ENCODE measurements at regions not wholly inside any gene's neighbourhood (a gene's known extent, or its start where the extent isn't known, plus 50 kb on each side); places are given as distances from the start of the nearest gene placed in this dataset.
"Not testable (repeated sequence)": the region's sequence is repeated elsewhere in the genome, so short reads cannot be mapped to it uniquely, and the experiment has no call there.

- ATAC-seq (replicated peaks in 1 of 2) (no peak), DNase-seq (peak; percentile 3 to 13)
- no peak overlapping the region for H3K4me3 Mint-ChIP-seq
These were observed 1395.8 kb downstream of the SLITRK5 start for GRCh38 chr13:89066868-89067466.

GRCh38 chr13:89072979-89073378 lies 1401.8 kb downstream of the SLITRK5 start:
- Mint-ChIP-seq H3K27me3 (ENCODE audit: low read depth) (no peaks in the 10 kb centered on the region), H3K4me1 (ENCODE audit: low read depth) (no peaks in the 10 kb centered on the region), H3K4me3 (no peak overlapping the region), H3K9me3 (peaks cover 3 to 4% of the 10 kb centered on the region in 2 donors), H3K36me3 (ENCODE audit: insufficient read depth in 2 of 2) (no peaks in the 10 kb centered on the region), H3K27ac (no peak overlapping the region)
- no peak for ATAC-seq (replicated peaks in 1 of 2)
- no peak for DNase-seq

More at GRCh38 chr13:89066868-89067466, 1395.8 kb downstream of the SLITRK5 start:
- H3K36me3 Mint-ChIP-seq (ENCODE audit: insufficient read depth in 2 of 2): no peaks in the 10 kb centered on the region
- H3K27ac Mint-ChIP-seq: no peak overlapping the region
- no peaks in the 10 kb centered on the region for H3K4me1 Mint-ChIP-seq (ENCODE audit: low read depth)
- H3K9me3 Mint-ChIP-seq: peaks cover 0 to 3% of the 10 kb centered on the region in 2 donors
- no peaks in the 10 kb centered on the region for H3K27me3 Mint-ChIP-seq (ENCODE audit: low read depth)

GRCh38 chr13:89076622-89077021 lies 1405.5 kb downstream of the SLITRK5 start:
- ATAC-seq (replicated peaks in 1 of 2) (no peak), DNase-seq (no peak)
- no peak overlapping the region for H3K27ac Mint-ChIP-seq
- H3K27me3 Mint-ChIP-seq (ENCODE audit: low read depth): no peaks in the 10 kb centered on the region
- no peak overlapping the region for H3K4me3 Mint-ChIP-seq
- H3K4me1 Mint-ChIP-seq (ENCODE audit: low read depth): no peaks in the 10 kb centered on the region
- H3K36me3 Mint-ChIP-seq (ENCODE audit: insufficient read depth in 2 of 2): no peaks in the 10 kb centered on the region
- peaks cover 4 to 6% of the 10 kb centered on the region in 2 donors for H3K9me3 Mint-ChIP-seq

- Mint-ChIP-seq H3K9me3 (peaks cover 5 to 16% of the 10 kb centered on the region in 2 donors), H3K27ac (no peak overlapping the region), H3K27me3 (ENCODE audit: low read depth) (no peaks in the 10 kb centered on the region), H3K36me3 (ENCODE audit: insufficient read depth in 2 of 2) (peaks cover 2% of the 10 kb centered on the region in 2 donors), H3K4me3 (no peak overlapping the region), H3K4me1 (ENCODE audit: low read depth) (no peaks in the 10 kb centered on the region)
- no peak for ATAC-seq (replicated peaks in 1 of 2)
- DNase-seq: no peak
These were observed 1411.5 kb downstream of the SLITRK5 start for GRCh38 chr13:89082623-89083022.

- peaks cover 4 to 12% of the 10 kb centered on the region in 2 donors for H3K9me3 Mint-ChIP-seq
- not testable (repeated sequence) for H3K27me3 Mint-ChIP-seq (ENCODE audit: low read depth); H3K4me3 Mint-ChIP-seq; H3K27ac Mint-ChIP-seq; DNase-seq; H3K4me1 Mint-ChIP-seq (ENCODE audit: low read depth); H3K36me3 Mint-ChIP-seq (ENCODE audit: insufficient read depth in 2 of 2); ATAC-seq (replicated peaks in 1 of 2)
These were observed 1416.9 kb downstream of the SLITRK5 start for GRCh38 chr13:89088107-89088506.

- no peaks in the 10 kb centered on the region for H3K36me3 Mint-ChIP-seq (ENCODE audit: insufficient read depth in 2 of 2)
- no peak overlapping the region for H3K4me3 Mint-ChIP-seq
- peaks cover 3 to 11% of the 10 kb centered on the region in 2 donors for H3K9me3 Mint-ChIP-seq
- no peaks in the 10 kb centered on the region for H3K27me3 Mint-ChIP-seq (ENCODE audit: low read depth)
- no peak overlapping the region for H3K27ac Mint-ChIP-seq
- DNase-seq (no peak), ATAC-seq (replicated peaks in 1 of 2) (no peak)
- H3K4me1 Mint-ChIP-seq (ENCODE audit: low read depth): no peaks in the 10 kb centered on the region
These were observed 1426.8 kb downstream of the SLITRK5 start for GRCh38 chr13:89097994-89098393.

- ATAC-seq (replicated peaks in 1 of 2): no peak
- Mint-ChIP-seq H3K9me3 (peaks cover 3% of the 10 kb centered on the region in 2 donors), H3K4me3 (no peak overlapping the region), H3K27ac (no peak overlapping the region), H3K4me1 (ENCODE audit: low read depth) (no peaks in the 10 kb centered on the region), H3K36me3 (ENCODE audit: insufficient read depth in 2 of 2) (no peaks in the 10 kb centered on the region), H3K27me3 (ENCODE audit: low read depth) (no peaks in the 10 kb centered on the region)
- DNase-seq: no peak
These were observed 1442.6 kb downstream of the SLITRK5 start for GRCh38 chr13:89113744-89114143.

GRCh38 chr13:89115307-89115706 lies 1444.1 kb downstream of the SLITRK5 start:
- peaks cover 3 to 9% of the 10 kb centered on the region in 2 donors for H3K9me3 Mint-ChIP-seq
- no peak overlapping the region for H3K4me3 Mint-ChIP-seq
- ATAC-seq (replicated peaks in 1 of 2) (no peak), DNase-seq (no peak)
- H3K4me1 Mint-ChIP-seq (ENCODE audit: low read depth): no peaks in the 10 kb centered on the region
- H3K27me3 Mint-ChIP-seq (ENCODE audit: low read depth): no peaks in the 10 kb centered on the region
- no peak overlapping the region for H3K27ac Mint-ChIP-seq
- no peaks in the 10 kb centered on the region for H3K36me3 Mint-ChIP-seq (ENCODE audit: insufficient read depth in 2 of 2)

GRCh38 chr13:89136678-89137077 lies 1465.5 kb downstream of the SLITRK5 start:
- no peaks in the 10 kb centered on the region for H3K27me3 Mint-ChIP-seq (ENCODE audit: low read depth)
- no peak overlapping the region for H3K27ac Mint-ChIP-seq
- peaks cover 2 to 3% of the 10 kb centered on the region in 2 donors for H3K9me3 Mint-ChIP-seq
- ATAC-seq (replicated peaks in 1 of 2): no peak
- no peaks in the 10 kb centered on the region for H3K36me3 Mint-ChIP-seq (ENCODE audit: insufficient read depth in 2 of 2)
- H3K4me1 Mint-ChIP-seq (ENCODE audit: low read depth): no peaks in the 10 kb centered on the region
- no peak for DNase-seq
- no peak overlapping the region for H3K4me3 Mint-ChIP-seq

- no peaks in the 10 kb centered on the region for H3K4me1 Mint-ChIP-seq (ENCODE audit: low read depth)
- DNase-seq (no peak), ATAC-seq (replicated peaks in 1 of 2) (no peak)
- H3K27ac Mint-ChIP-seq: no peak overlapping the region
- peaks cover 2 to 10% of the 10 kb centered on the region in 2 donors for H3K9me3 Mint-ChIP-seq
- no peak overlapping the region for H3K4me3 Mint-ChIP-seq
- no peaks in the 10 kb centered on the region for H3K27me3 Mint-ChIP-seq (ENCODE audit: low read depth)
- no peaks in the 10 kb centered on the region for H3K36me3 Mint-ChIP-seq (ENCODE audit: insufficient read depth in 2 of 2)
These were observed 1479.2 kb downstream of the SLITRK5 start for GRCh38 chr13:89150362-89150761.

GRCh38 chr13:89153941-89154340 lies 1482.8 kb downstream of the SLITRK5 start:
- no peak for ATAC-seq (replicated peaks in 1 of 2)
- DNase-seq: no peak
- Mint-ChIP-seq H3K27ac (no peak overlapping the region), H3K36me3 (ENCODE audit: insufficient read depth in 2 of 2) (no peaks in the 10 kb centered on the region), H3K27me3 (ENCODE audit: low read depth) (no peaks in the 10 kb centered on the region), H3K9me3 (peaks cover 0 to 7% of the 10 kb centered on the region in 2 donors), H3K4me3 (no peak overlapping the region), H3K4me1 (ENCODE audit: low read depth) (no peaks in the 10 kb centered on the region)

GRCh38 chr13:89163096-89163495 lies 1491.9 kb downstream of the SLITRK5 start:
- Mint-ChIP-seq H3K27me3 (ENCODE audit: low read depth) (no peaks in the 10 kb centered on the region), H3K9me3 (peaks cover 0 to 3% of the 10 kb centered on the region in 2 donors), H3K4me3 (no peak overlapping the region), H3K36me3 (ENCODE audit: insufficient read depth in 2 of 2) (peaks cover 0 to 1% of the 10 kb centered on the region in 2 donors), H3K4me1 (ENCODE audit: low read depth) (no peaks in the 10 kb centered on the region), H3K27ac (no peak overlapping the region)
- ATAC-seq (replicated peaks in 1 of 2) (no peak), DNase-seq (no peak)

- no peaks in the 10 kb centered on the region for H3K27me3 Mint-ChIP-seq (ENCODE audit: low read depth)
- DNase-seq (no peak), ATAC-seq (replicated peaks in 1 of 2) (no peak)
- peaks cover 0 to 1% of the 10 kb centered on the region in 2 donors for H3K36me3 Mint-ChIP-seq (ENCODE audit: insufficient read depth in 2 of 2)
- peaks cover 0 to 1% of the 10 kb centered on the region in 2 donors for H3K9me3 Mint-ChIP-seq
- H3K27ac Mint-ChIP-seq: no peak overlapping the region
- no peak overlapping the region for H3K4me3 Mint-ChIP-seq
- H3K4me1 Mint-ChIP-seq (ENCODE audit: low read depth): no peaks in the 10 kb centered on the region
These were observed 1494.5 kb downstream of the SLITRK5 start for GRCh38 chr13:89165685-89166084.

GRCh38 chr13:89169951-89170350 lies 1498.8 kb downstream of the SLITRK5 start:
- no peaks in the 10 kb centered on the region for H3K4me1 Mint-ChIP-seq (ENCODE audit: low read depth)

More at GRCh38 chr13:89169951-89170350, 1498.8 kb downstream of the SLITRK5 start:
- Mint-ChIP-seq H3K27ac (no peak overlapping the region), H3K9me3 (peaks cover 0 to 1% of the 10 kb centered on the region in 2 donors), H3K27me3 (ENCODE audit: low read depth) (no peaks in the 10 kb centered on the region), H3K36me3 (ENCODE audit: insufficient read depth in 2 of 2) (no peaks in the 10 kb centered on the region), H3K4me3 (no peak overlapping the region)
- DNase-seq (no peak), ATAC-seq (replicated peaks in 1 of 2) (no peak)
